ENCODE measurements at regions not wholly inside any gene's neighbourhood (a gene's known extent, or its start where the extent isn't known, plus 50 kb on each side); places are given as distances from the start of the nearest gene placed in this dataset.

DNA sequence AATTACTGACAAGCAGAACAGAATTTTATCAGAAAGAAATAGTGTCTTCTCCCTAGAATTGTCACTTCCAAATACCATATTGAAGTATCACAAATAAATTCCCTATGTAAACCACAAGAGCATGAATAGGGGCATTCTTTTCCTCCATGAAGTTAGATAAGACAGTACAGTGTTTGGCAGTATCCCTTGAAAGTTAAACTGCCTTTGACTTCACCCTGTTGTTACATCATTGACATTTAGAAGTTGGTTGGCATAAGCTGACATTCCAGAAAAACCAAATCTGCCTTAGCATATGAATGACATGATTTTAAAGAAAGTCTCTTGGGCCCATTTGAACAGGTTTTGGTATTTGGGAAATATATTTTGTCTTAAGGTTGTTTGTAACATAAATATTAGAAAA, 50.2 kb upstream of the OSR1 start:
- DNase-seq, result no peak
